NCI-H128 (cell line): ENCODE measurements at regions not wholly inside any gene's neighbourhood (a gene's known extent, or its start where the extent isn't known, plus 50 kb on each side); places are given as distances from the start of the nearest gene placed in this dataset.
A peak's percentile ranks its signal among the peaks of the same experiment; 100 is the strongest.
"Not testable (repeated sequence)": the region's sequence is repeated elsewhere in the genome, so short reads cannot be mapped to it uniquely, and the experiment has no call there.

ENCODE experiments used
- DNase-seq: peaks from one replicate; lab custom pipeline; 2025; ENCODE audit not compliant: unreplicated experiment; lab: John Stamatoyannopoulos, UW

GRCh38 chr14:51342226-51342625, 102.2 kb downstream of the TMX1 start:
- no peak for DNase-seq

- no peak for DNase-seq
Observed at GRCh38 chr14:51351997-51352396, 112.0 kb downstream of the TMX1 start.

GRCh38 chr14:51353901-51354300, 113.9 kb downstream of the TMX1 start:
- no peak for DNase-seq

GRCh38 chr14:51354846-51355245, 114.8 kb downstream of the TMX1 start:
- no peak for DNase-seq

GRCh38 chr14:51356381-51356780, 116.3 kb downstream of the TMX1 start:
- no peak for DNase-seq

- DNase-seq = no peak
Observed at GRCh38 chr14:51357250-51357649, 117.2 kb downstream of the TMX1 start.

- no peak for DNase-seq
Observed at GRCh38 chr14:51360592-51360991, 120.5 kb downstream of the TMX1 start.

GRCh38 chr14:51365241-51365965, 125.4 kb downstream of the TMX1 start:
- DNase-seq = no peak

- DNase-seq = not testable (repeated sequence)
Observed at GRCh38 chr14:51366460-51366859, 126.4 kb downstream of the TMX1 start.

- not testable (repeated sequence) for DNase-seq
Observed at GRCh38 chr14:51366866-51367599, 127.0 kb downstream of the TMX1 start.

- DNase-seq = no peak
Observed at GRCh38 chr14:51367600-51367931, 127.5 kb downstream of the TMX1 start.

- no peak for DNase-seq
Observed at GRCh38 chr14:51368721-51369163, 128.7 kb downstream of the TMX1 start.

GRCh38 chr14:51369814-51370213, 129.8 kb downstream of the TMX1 start:
- DNase-seq = no peak

- DNase-seq = no peak
Observed at GRCh38 chr14:51370758-51371386, 130.8 kb downstream of the TMX1 start.

GRCh38 chr14:51377186-51377585, 137.1 kb downstream of the TMX1 start:
- not testable (repeated sequence) for DNase-seq

- peak; percentile 30 for DNase-seq
Observed at GRCh38 chr14:51382506-51382905, 142.5 kb downstream of the TMX1 start.

GRCh38 chr14:51386411-51386810, 146.4 kb downstream of the TMX1 start:
- DNase-seq = no peak

- no peak for DNase-seq
Observed at GRCh38 chr14:51386983-51387735, 147.1 kb downstream of the TMX1 start.

- DNase-seq = no peak
Observed at GRCh38 chr14:51392416-51392815, 152.4 kb downstream of the TMX1 start.

- DNase-seq = no peak
Observed at GRCh38 chr14:51394384-51394783, 154.3 kb downstream of the TMX1 start.

- DNase-seq = no peak
Observed at GRCh38 chr14:51394804-51395203, 154.8 kb downstream of the TMX1 start.
